K562 (cell line): ENCODE measurements at regions not wholly inside any gene's neighbourhood (a gene's known extent, or its start where the extent isn't known, plus 50 kb on each side); places are given as distances from the start of the nearest gene placed in this dataset.

Experiments
- ATAC-seq: fragments of 200-7000 bp; cut with Tn5 transposase; 3 replicates; pipeline ENCODE4 v1.9.1; 2020; ENCODE audit warnings: moderate library complexity
- BruUV-seq: library from RNA; stranded (reverse); fragments of 400-500 nt; replicated peaks from 2 replicates; lab custom pipeline; 2021; lab: Mats Ljungman, UMichigan
- CTCF ChIA-PET: fragments of 300-600 bp; formaldehyde crosslinking; extraction: SDS; loops from one replicate; lab custom pipeline; 2021; ENCODE audit warnings: low intra/inter-chr PET ratio; lab: Yijun Ruan, JAX
- POLR2A ChIA-PET: fragments of 300-600, 350-650 bp; sonication (Branson Sonifier 250); formaldehyde crosslinking; extraction: SDS; loops from one replicate; lab custom pipeline; 2021; ENCODE audit warnings: antibody characterized with exemption, inconsistent platforms; lab: Yijun Ruan, JAX
- DNase-seq, 4 experiments: peaks; one replicate each; pipeline versions ENCODE4 v3.0.0 to v3.0.0-alpha.2; 2011 to 2018; ENCODE audit warnings: low spot score in 3 of 4, mixed read lengths in 3 of 4; ENCODE audit errors: extremely low read depth in 1 of 4
- FAIRE-seq: peaks from 2 replicates; lab custom pipeline; 2011; peaks lifted over from hg19 to GRCh38; lab: Jason Lieb, UNC
- H2AFZ ChIP-seq: 2 replicates; pipeline ENCODE4 v1.6.0; 2011; ENCODE audit warnings: low read depth, low read length, control low read depth, inconsistent platforms
- H3K27ac ChIP-seq: fragments of 200-600 bp; 3 replicates; pipeline ENCODE4 v1.8.0; 2011; ENCODE audit warnings: low read depth, mild to moderate bottlenecking, control low read depth, inconsistent platforms, low read length, moderate library complexity, mixed read lengths; ENCODE audit errors: extremely low read depth
- H3K27me3 ChIP-seq, 2 experiments: fragments of 300-600 bp in 1 of 2; 2 replicates in 1 of 2; 3 replicates in 1 of 2; pipeline versions ENCODE4 v1.6.0 to v1.8.0; 2011; ENCODE audit warnings: inconsistent platforms in 2 of 2, low read length in 2 of 2, mild to moderate bottlenecking in 1 of 2, mixed read lengths in 1 of 2, moderate library complexity in 1 of 2; ENCODE audit not compliant: control insufficient read depth in 2 of 2, insufficient read depth in 2 of 2
- H3K36me3 ChIP-seq: fragments of 300-600 bp; 3 replicates; pipeline ENCODE4 v1.8.0; 2011; ENCODE audit warnings: mild to moderate bottlenecking, low read length, inconsistent platforms; ENCODE audit not compliant: control insufficient read depth, insufficient read depth
- H3K4me1 ChIP-seq, 2 experiments: fragments of 200-600 bp in 1 of 2; replicated peaks in 1 of 2; 2 replicates in 1 of 2; 3 replicates in 1 of 2; pipeline versions ENCODE4 v1.5.1 to v1.8.0; 2011; ENCODE audit warnings: inconsistent platforms in 2 of 2, low read length in 2 of 2, mild to moderate bottlenecking in 1 of 2, mixed read lengths in 1 of 2, moderate library complexity in 1 of 2; ENCODE audit not compliant: control insufficient read depth in 2 of 2, insufficient read depth in 2 of 2
- H3K4me2 ChIP-seq: 2 replicates; pipeline ENCODE4 v1.6.1; 2011; ENCODE audit warnings: low read length, control low read depth, inconsistent platforms, mixed read lengths; ENCODE audit not compliant: insufficient read depth
- H3K4me3 ChIP-seq: fragments of 200-600 bp; sonication (generic), shearing (Covaris generic); 2 replicates; pipeline ENCODE4 v1.5.1; 2016; ENCODE audit warnings: control low read depth, inconsistent platforms
- H3K79me2 ChIP-seq: fragments of 200-600 bp; 3 replicates; pipeline ENCODE4 v1.8.0; 2011; ENCODE audit warnings: low read length, inconsistent platforms; ENCODE audit not compliant: control insufficient read depth, insufficient read depth
- H3K9ac ChIP-seq, 2 experiments: 2 replicates each; pipeline versions ENCODE4 v1.6.0 to v1.6.1; 2011; ENCODE audit warnings: low read depth in 2 of 2, low read length in 2 of 2, control low read depth in 1 of 2, inconsistent platforms in 1 of 2, mild to moderate bottlenecking in 1 of 2, mixed read lengths in 1 of 2; ENCODE audit not compliant: insufficient read depth in 1 of 2
- H3K9me1 ChIP-seq: one replicate; pipeline ENCODE4 v1.6.0; 2011; ENCODE audit warnings: inconsistent platforms, mild to moderate bottlenecking, low read length, moderate library complexity; ENCODE audit not compliant: control insufficient read depth, insufficient read depth
- H3K9me3 ChIP-seq: replicated peaks from 2 replicates; pipeline ENCODE4 v1.5.1; 2011; ENCODE audit warnings: low read depth, low read length, inconsistent platforms; ENCODE audit not compliant: control insufficient read depth, insufficient read depth
- H4K20me1 ChIP-seq: replicated peaks from 2 replicates; pipeline ENCODE4 v1.6.1; 2011; ENCODE audit warnings: low read length, inconsistent platforms, mixed read lengths; ENCODE audit not compliant: control insufficient read depth, insufficient read depth
- ARID2 ChIP-seq: fragments of 450-650 bp; IDR thresholded peaks from 2 replicates; pipeline ENCODE4 v1.6.1; 2017; ENCODE audit warnings: antibody characterized with exemption, mild to moderate bottlenecking
- MIER1 ChIP-seq: fragments of 450-650 bp; IDR thresholded peaks from 2 replicates; pipeline ENCODE4 v1.6.1; 2016; ENCODE audit warnings: antibody characterized with exemption, mild to moderate bottlenecking, low read depth
- NR2F6 ChIP-seq: fragments of 450-650 bp; formaldehyde crosslinking; IDR thresholded peaks from 2 replicates; pipeline ENCODE4 v1.4.0; 2020; ENCODE audit warnings: mild to moderate bottlenecking
- POLR2AphosphoS2 ChIP-seq: IDR thresholded peaks from 2 replicates; pipeline ENCODE4 v1.6.1; 2012; ENCODE audit warnings: low read length, improper control_type of control experiment
- SRSF3 ChIP-seq: fragments of 200-400 bp; formaldehyde crosslinking; IDR thresholded peaks from 2 replicates; pipeline ENCODE4 v1.6.1; 2016; ENCODE audit warnings: mild to moderate bottlenecking, low read length, moderate library complexity; ENCODE audit not compliant: insufficient read depth
- YBX1 ChIP-seq: fragments of 450-650 bp; IDR thresholded peaks from 2 replicates; pipeline ENCODE4 v1.7.1; 2016; ENCODE audit warnings: mild to moderate bottlenecking
- ZC3H8 ChIP-seq: fragments of 450-650 bp; IDR thresholded peaks from 2 replicates; pipeline ENCODE4 v1.6.1; 2017
- ZNF184 ChIP-seq: sonication (generic); formaldehyde crosslinking; IDR thresholded peaks from 2 replicates; pipeline ENCODE4 v1.5.0; 2020; ENCODE audit warnings: missing genetic modification reagents
- ZNF431 ChIP-seq: sonication (generic); formaldehyde crosslinking; IDR thresholded peaks from 2 replicates; pipeline ENCODE4 v1.8.0; 2022; ENCODE audit warnings: mild to moderate bottlenecking, missing genetic modification reagents
- ZNF766 ChIP-seq: fragments of 200-800 bp; sonication (Bioruptor generic); conservative IDR thresholded peaks from 2 replicates; pipeline ENCODE4 v1.6.1; 2016; ENCODE audit warnings: missing genetic modification characterization, missing compliant biosample characterization
- WGBS: fragments of 100-300 bp; shearing (Covaris generic); methylation state at CpG from one replicate; pipeline ENCODE4 v1.1.6; 2016; ENCODE audit warnings: low coverage, mixed read lengths; ENCODE audit not compliant: insufficient coverage; ENCODE audit errors: missing lambda C conversion rate; 5-methylcytosine and 5-hydroxymethylcytosine counted together
- in situ Hi-C: fragments of 300-500 bp; cut with MboI; formaldehyde crosslinking; loops from 4 replicates; pipeline ENCODE4 v1.15.0; 2018; ENCODE audit warnings: inconsistent platforms, mixed read lengths
- intact Hi-C: fragments of 100-400 bp; cut with micrococcal nuclease; formaldehyde crosslinking; loops from 2 replicates; pipeline ENCODE4 v1.14.2; 2022
- TF ChIP-seq, protein P1 (sequence below), 2 experiments: fragments of 450-650 bp in 1 of 2; sonication (generic) in 1 of 2; formaldehyde crosslinking in 1 of 2; IDR thresholded peaks in 1 of 2; conservative IDR thresholded peaks in 1 of 2; 2 replicates each; pipeline versions ENCODE4 v1.6.1 to v1.8.1; 2016 to 2023; ENCODE audit warnings: mild to moderate bottlenecking in 2 of 2, moderate library complexity in 2 of 2, inconsistent platforms in 1 of 2, missing genetic modification reagents in 1 of 2
- TF ChIP-seq, protein P2 (sequence below), 2 experiments: fragments of 450-650 bp in 1 of 2; IDR thresholded peaks; 2 replicates each; pipeline ENCODE4 v1.6.1; 2011 to 2017; ENCODE audit warnings: low read depth in 2 of 2, antibody characterized with exemption in 1 of 2, borderline replicate concordance in 1 of 2, low read length in 1 of 2, mild to moderate bottlenecking in 1 of 2, mixed read lengths in 1 of 2; ENCODE audit not compliant: control insufficient read depth in 1 of 2
- TF ChIP-seq, protein P3 (sequence below): fragments of 250-450 bp; sonication (Bioruptor Pico); IDR thresholded peaks from 2 replicates; pipeline ENCODE4 v1.4.0; 2020
- TF ChIP-seq, protein P4 (sequence below): IDR thresholded peaks from 3 replicates; pipeline ENCODE4 v1.6.1; 2011; ENCODE audit warnings: borderline replicate concordance, mild to moderate bottlenecking, moderate library complexity; ENCODE audit not compliant: insufficient read length; ENCODE audit errors: extremely low read depth

DNA sequence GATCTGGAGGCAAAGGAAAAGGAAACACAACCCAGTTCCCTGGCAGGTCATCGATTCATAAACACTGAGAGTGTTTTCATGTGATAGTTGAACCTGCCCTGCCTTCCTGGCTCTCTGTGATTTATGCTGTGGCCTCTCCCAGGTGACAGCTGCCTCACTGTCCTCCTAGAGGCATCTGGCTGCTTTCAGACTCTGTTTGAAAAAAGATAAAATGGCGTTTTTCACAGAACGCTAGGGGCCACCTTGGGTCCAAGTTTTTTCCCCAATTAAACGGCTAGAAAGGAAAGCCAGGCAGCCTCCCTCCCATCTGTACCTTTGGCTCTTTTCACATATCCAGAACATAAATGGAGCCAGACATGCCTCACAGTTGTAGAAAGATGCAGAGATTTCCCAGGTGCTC is 252.6 kb upstream of the CCDC196 start:
- Histone ChIP-seq H3K27me3 (no peaks in the 10 kb centered on the region; a peak in 1 of 5 replicates), H2AFZ (no peak overlapping the region), H3K9me3 (no peaks in the 10 kb centered on the region), H3K36me3 (no peaks in the 10 kb centered on the region), H3K9ac (no peak overlapping the region), H3K4me3 (no peak overlapping the region), H3K4me2 (no peak overlapping the region), H3K27ac (no peak overlapping the region), H4K20me1 (no peaks in the 10 kb centered on the region), H3K79me2 (no peaks in the 10 kb centered on the region), H3K9me1 (no peaks in the 10 kb centered on the region), H3K4me1 (no peaks in the 10 kb centered on the region)
- TF ChIP-seq, protein P1, sequence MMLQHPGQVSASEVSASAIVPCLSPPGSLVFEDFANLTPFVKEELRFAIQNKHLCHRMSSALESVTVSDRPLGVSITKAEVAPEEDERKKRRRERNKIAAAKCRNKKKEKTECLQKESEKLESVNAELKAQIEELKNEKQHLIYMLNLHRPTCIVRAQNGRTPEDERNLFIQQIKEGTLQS (IDR thresholded peaks at IDR 0.05) = no peak
- TF ChIP-seq, protein P1 (CRISPR knock-in tag; conservative IDR thresholded peaks at IDR 0.05) = no peak
- no peak for TF ChIP-seq SRSF3
- no peak for TF ChIP-seq ZC3H8
- no peak for TF ChIP-seq POLR2AphosphoS2
- no peak for TF ChIP-seq ZNF184 (CRISPR knock-in tag)
- TF ChIP-seq ARID2 = no peak
- TF ChIP-seq YBX1 = no peak
- TF ChIP-seq ZNF431 (CRISPR knock-in tag) = no peak
- TF ChIP-seq, protein P2, sequence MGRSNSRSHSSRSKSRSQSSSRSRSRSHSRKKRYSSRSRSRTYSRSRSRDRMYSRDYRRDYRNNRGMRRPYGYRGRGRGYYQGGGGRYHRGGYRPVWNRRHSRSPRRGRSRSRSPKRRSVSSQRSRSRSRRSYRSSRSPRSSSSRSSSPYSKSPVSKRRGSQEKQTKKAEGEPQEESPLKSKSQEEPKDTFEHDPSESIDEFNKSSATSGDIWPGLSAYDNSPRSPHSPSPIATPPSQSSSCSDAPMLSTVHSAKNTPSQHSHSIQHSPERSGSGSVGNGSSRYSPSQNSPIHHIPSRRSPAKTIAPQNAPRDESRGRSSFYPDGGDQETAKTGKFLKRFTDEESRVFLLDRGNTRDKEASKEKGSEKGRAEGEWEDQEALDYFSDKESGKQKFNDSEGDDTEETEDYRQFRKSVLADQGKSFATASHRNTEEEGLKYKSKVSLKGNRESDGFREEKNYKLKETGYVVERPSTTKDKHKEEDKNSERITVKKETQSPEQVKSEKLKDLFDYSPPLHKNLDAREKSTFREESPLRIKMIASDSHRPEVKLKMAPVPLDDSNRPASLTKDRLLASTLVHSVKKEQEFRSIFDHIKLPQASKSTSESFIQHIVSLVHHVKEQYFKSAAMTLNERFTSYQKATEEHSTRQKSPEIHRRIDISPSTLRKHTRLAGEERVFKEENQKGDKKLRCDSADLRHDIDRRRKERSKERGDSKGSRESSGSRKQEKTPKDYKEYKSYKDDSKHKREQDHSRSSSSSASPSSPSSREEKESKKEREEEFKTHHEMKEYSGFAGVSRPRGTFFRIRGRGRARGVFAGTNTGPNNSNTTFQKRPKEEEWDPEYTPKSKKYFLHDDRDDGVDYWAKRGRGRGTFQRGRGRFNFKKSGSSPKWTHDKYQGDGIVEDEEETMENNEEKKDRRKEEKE (IDR thresholded peaks at IDR 0.05; ENCODE audit: borderline replicate concordance in 1 of 2, control insufficient read depth in 1 of 2, low read depth in 2 of 2, low read length in 1 of 2) = no peak
- TF ChIP-seq, protein P3, sequence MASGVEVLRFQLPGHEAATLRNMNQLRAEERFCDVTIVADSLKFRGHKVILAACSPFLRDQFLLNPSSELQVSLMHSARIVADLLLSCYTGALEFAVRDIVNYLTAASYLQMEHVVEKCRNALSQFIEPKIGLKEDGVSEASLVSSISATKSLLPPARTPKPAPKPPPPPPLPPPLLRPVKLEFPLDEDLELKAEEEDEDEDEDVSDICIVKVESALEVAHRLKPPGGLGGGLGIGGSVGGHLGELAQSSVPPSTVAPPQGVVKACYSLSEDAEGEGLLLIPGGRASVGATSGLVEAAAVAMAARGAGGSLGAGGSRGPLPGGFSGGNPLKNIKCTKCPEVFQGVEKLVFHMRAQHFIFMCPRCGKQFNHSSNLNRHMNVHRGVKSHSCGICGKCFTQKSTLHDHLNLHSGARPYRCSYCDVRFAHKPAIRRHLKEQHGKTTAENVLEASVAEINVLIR = no peak
- TF ChIP-seq, protein P4, sequence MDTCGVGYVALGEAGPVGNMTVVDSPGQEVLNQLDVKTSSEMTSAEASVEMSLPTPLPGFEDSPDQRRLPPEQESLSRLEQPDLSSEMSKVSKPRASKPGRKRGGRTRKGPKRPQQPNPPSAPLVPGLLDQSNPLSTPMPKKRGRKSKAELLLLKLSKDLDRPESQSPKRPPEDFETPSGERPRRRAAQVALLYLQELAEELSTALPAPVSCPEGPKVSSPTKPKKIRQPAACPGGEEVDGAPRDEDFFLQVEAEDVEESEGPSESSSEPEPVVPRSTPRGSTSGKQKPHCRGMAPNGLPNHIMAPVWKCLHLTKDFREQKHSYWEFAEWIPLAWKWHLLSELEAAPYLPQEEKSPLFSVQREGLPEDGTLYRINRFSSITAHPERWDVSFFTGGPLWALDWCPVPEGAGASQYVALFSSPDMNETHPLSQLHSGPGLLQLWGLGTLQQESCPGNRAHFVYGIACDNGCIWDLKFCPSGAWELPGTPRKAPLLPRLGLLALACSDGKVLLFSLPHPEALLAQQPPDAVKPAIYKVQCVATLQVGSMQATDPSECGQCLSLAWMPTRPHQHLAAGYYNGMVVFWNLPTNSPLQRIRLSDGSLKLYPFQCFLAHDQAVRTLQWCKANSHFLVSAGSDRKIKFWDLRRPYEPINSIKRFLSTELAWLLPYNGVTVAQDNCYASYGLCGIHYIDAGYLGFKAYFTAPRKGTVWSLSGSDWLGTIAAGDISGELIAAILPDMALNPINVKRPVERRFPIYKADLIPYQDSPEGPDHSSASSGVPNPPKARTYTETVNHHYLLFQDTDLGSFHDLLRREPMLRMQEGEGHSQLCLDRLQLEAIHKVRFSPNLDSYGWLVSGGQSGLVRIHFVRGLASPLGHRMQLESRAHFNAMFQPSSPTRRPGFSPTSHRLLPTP = no peak
- no peak for TF ChIP-seq ZNF766
- no peak for TF ChIP-seq NR2F6 (CRISPR knock-in tag)
- no peak for TF ChIP-seq MIER1
- DNase-seq (no peak), ATAC-seq (no peak), FAIRE-seq (no peak)
- WGBS = 0% methylated on average over 4 of the region's 4 CpGs
- intact Hi-C loops = no loop called here
- BruUV-seq = no TSS peak
- POLR2A ChIA-PET = interaction anchor here (0.6 kb wide), 1 partner anchor 954 kb away, joined by 3 read pairs; no protein-coding TSS in a partner anchor
- in situ Hi-C loops = no loop called here
- CTCF ChIA-PET = no interaction called here
